ENCODE measurements at regions not wholly inside any gene's neighbourhood (a gene's known extent, or its start where the extent isn't known, plus 50 kb on each side); places are given as distances from the start of the nearest gene placed in this dataset.
"Not testable (repeated sequence)": the region's sequence is repeated elsewhere in the genome, so short reads cannot be mapped to it uniquely, and the experiment has no call there.

GRCh38 chr1:80341021-80341420, 1334.5 kb upstream of the ADGRL4 start:
- Histone ChIP-seq H3K27ac (no peak overlapping the region), H3K36me3 (no peaks in the 10 kb centered on the region), H3K9me3 (no peaks in the 10 kb centered on the region), H3K4me1 (no peaks in the 10 kb centered on the region), H3K27me3 (no peaks in the 10 kb centered on the region), H3K4me3 (no peak overlapping the region)
- 49 to 55% methylated on average over 3 of the region's 3 CpGs for WGBS, 2 donors
- DNase-seq: no peak
- intact Hi-C loops (cut with DNase I): no loop called here
- TF ChIP-seq POLR2A (IDR thresholded peaks at IDR 0.05) (no peak), CTCF (IDR thresholded peaks at IDR 0.05) (no peak)

- WGBS, 2 donors: 59 to 69% methylated on average over 5 of the region's 5 CpGs
- no peaks in the 10 kb centered on the region for H3K9me3 ChIP-seq
- no peaks in the 10 kb centered on the region for H3K4me1 ChIP-seq
These were observed 1311.6 kb upstream of the ADGRL4 start for GRCh38 chr1:80318108-80318507.

GRCh38 chr1:80310703-80311245, 1304.2 kb upstream of the ADGRL4 start:
- no peaks in the 10 kb centered on the region for H3K36me3 ChIP-seq
- intact Hi-C loops (cut with DNase I): no loop called here
- no peak for DNase-seq
- H3K4me3 ChIP-seq: no peak overlapping the region
- no peak for TF ChIP-seq POLR2A (IDR thresholded peaks at IDR 0.05)
- no peak for TF ChIP-seq CTCF (IDR thresholded peaks at IDR 0.05)
- no peak overlapping the region for H3K27ac ChIP-seq
- H3K9me3 ChIP-seq: no peaks in the 10 kb centered on the region
- no peaks in the 10 kb centered on the region for H3K27me3 ChIP-seq
- H3K4me1 ChIP-seq: no peaks in the 10 kb centered on the region
- WGBS, 2 donors: 32 to 45% methylated on average over 4 of the region's 4 CpGs

More at GRCh38 chr1:80318108-80318507, 1311.6 kb upstream of the ADGRL4 start:
- no peak for DNase-seq
- no peak for TF ChIP-seq CTCF (IDR thresholded peaks at IDR 0.05)
- no peak for TF ChIP-seq POLR2A (IDR thresholded peaks at IDR 0.05)
- intact Hi-C loops (cut with DNase I): no loop called here
- H3K27me3 ChIP-seq: no peaks in the 10 kb centered on the region
- H3K27ac ChIP-seq: no peak overlapping the region
- H3K4me3 ChIP-seq: no peak overlapping the region
- no peaks in the 10 kb centered on the region for H3K36me3 ChIP-seq

- Histone ChIP-seq H3K36me3 (no peaks in the 10 kb centered on the region), H3K4me1 (no peaks in the 10 kb centered on the region), H3K9me3 (no peaks in the 10 kb centered on the region), H3K27ac (no peak overlapping the region), H3K4me3 (no peak overlapping the region), H3K27me3 (no peaks in the 10 kb centered on the region)
- no peak for TF ChIP-seq CTCF (IDR thresholded peaks at IDR 0.05)
- no peak for TF ChIP-seq POLR2A (IDR thresholded peaks at IDR 0.05)
- whole genome bisulfite sequencing, 2 donors: 79 to 88% methylated on average over 2 of the region's 2 CpGs
- no peak for DNase-seq
- intact Hi-C loops (cut with DNase I): no loop called here
These were observed 1298.9 kb upstream of the ADGRL4 start for GRCh38 chr1:80305466-80305865.

- H3K27me3 ChIP-seq: no peaks in the 10 kb centered on the region
- no peaks in the 10 kb centered on the region for H3K9me3 ChIP-seq
- WGBS, 2 donors: 38 to 44% methylated on average over 3 of the region's 3 CpGs
- no peak overlapping the region for H3K4me3 ChIP-seq
- no peaks in the 10 kb centered on the region for H3K4me1 ChIP-seq
- no peak overlapping the region for H3K27ac ChIP-seq
- no peaks in the 10 kb centered on the region for H3K36me3 ChIP-seq
- DNase-seq: no peak
- TF ChIP-seq POLR2A (IDR thresholded peaks at IDR 0.05): no peak
- TF ChIP-seq CTCF (IDR thresholded peaks at IDR 0.05): no peak
- intact Hi-C loops (cut with DNase I): no loop called here
These were observed 1287.3 kb upstream of the ADGRL4 start for GRCh38 chr1:80293818-80294217.

GRCh38 chr1:80288750-80289149, 1282.2 kb upstream of the ADGRL4 start:
- intact Hi-C loops (cut with DNase I): not testable (repeated sequence)

More at GRCh38 chr1:80288750-80289149, 1282.2 kb upstream of the ADGRL4 start:
- not testable (repeated sequence) for H3K27me3 ChIP-seq, DNase-seq, H3K9me3 ChIP-seq, H3K27ac ChIP-seq, H3K4me3 ChIP-seq, H3K36me3 ChIP-seq, H3K4me1 ChIP-seq
- WGBS, 2 donors: 81 to 87% methylated on average over 3 of the region's 3 CpGs
